ENCODE measurements at regions not wholly inside any gene's neighbourhood (a gene's known extent, or its start where the extent isn't known, plus 50 kb on each side); places are given as distances from the start of the nearest gene placed in this dataset.
"Not testable (repeated sequence)": the region's sequence is repeated elsewhere in the genome, so short reads cannot be mapped to it uniquely, and the experiment has no call there.

GRCh38 chr1:47604869-47605268 lies 167.0 kb downstream of the FOXD2 start:
- not testable (repeated sequence) for DNase-seq

- DNase-seq, result no peak
These were observed 170.5 kb downstream of the FOXD2 start for GRCh38 chr1:47608296-47608875.

- DNase-seq, result no peak
These were observed 174.1 kb downstream of the FOXD2 start for GRCh38 chr1:47611992-47612391.

- no peak for DNase-seq
These were observed 175.0 kb downstream of the FOXD2 start for GRCh38 chr1:47612819-47613218.

- no peak for DNase-seq
These were observed 178.2 kb downstream of the FOXD2 start for GRCh38 chr1:47616036-47616435.

GRCh38 chr1:47616906-47617305 lies 179.1 kb downstream of the FOXD2 start:
- DNase-seq, result no peak

- DNase-seq, result no peak
These were observed 179.8 kb downstream of the FOXD2 start for GRCh38 chr1:47617381-47618221.

- DNase-seq, result no peak
These were observed 180.4 kb downstream of the FOXD2 start for GRCh38 chr1:47618222-47618720.

GRCh38 chr1:47618830-47619229 lies 181.0 kb downstream of the FOXD2 start:
- no peak for DNase-seq

GRCh38 chr1:47621483-47621882 lies 183.6 kb downstream of the FOXD2 start:
- no peak for DNase-seq

GRCh38 chr1:47621977-47622376 lies 184.1 kb downstream of the FOXD2 start:
- no peak for DNase-seq

GRCh38 chr1:47622776-47623556 lies 185.1 kb downstream of the FOXD2 start:
- DNase-seq, result no peak

GRCh38 chr1:47623557-47623940 lies 185.7 kb downstream of the FOXD2 start:
- DNase-seq, result no peak

- no peak for DNase-seq
These were observed 186.7 kb downstream of the FOXD2 start for GRCh38 chr1:47624531-47624930.

GRCh38 chr1:47627016-47627415 lies 189.2 kb downstream of the FOXD2 start:
- DNase-seq, result no peak

- no peak for DNase-seq
These were observed 189.9 kb downstream of the FOXD2 start for GRCh38 chr1:47627471-47628370.

GRCh38 chr1:47629201-47629600 lies 191.4 kb downstream of the FOXD2 start:
- DNase-seq, result no peak

GRCh38 chr1:47630346-47630745 lies 192.5 kb downstream of the FOXD2 start:
- DNase-seq, result no peak

GRCh38 chr1:47631411-47631995 lies 193.7 kb downstream of the FOXD2 start:
- no peak for DNase-seq

GRCh38 chr1:47635111-47635510 lies 197.3 kb downstream of the FOXD2 start:
- no peak for DNase-seq

- no peak for DNase-seq
These were observed 197.8 kb downstream of the FOXD2 start for GRCh38 chr1:47635597-47635996.

- no peak for DNase-seq
These were observed 199.4 kb downstream of the FOXD2 start for GRCh38 chr1:47637111-47637685.
